Ureter (tissue), 1 donor: ENCODE measurements at regions not wholly inside any gene's neighbourhood (a gene's known extent, or its start where the extent isn't known, plus 50 kb on each side); places are given as distances from the start of the nearest gene placed in this dataset.

Experiments
- DNase-seq: peaks from one replicate; pipeline ENCODE4 v3.0.0-alpha.2; 2020; ENCODE audit warnings: low spot score
- donor health status: DM: yes; HTN: yes; CAD: no.

DNA sequence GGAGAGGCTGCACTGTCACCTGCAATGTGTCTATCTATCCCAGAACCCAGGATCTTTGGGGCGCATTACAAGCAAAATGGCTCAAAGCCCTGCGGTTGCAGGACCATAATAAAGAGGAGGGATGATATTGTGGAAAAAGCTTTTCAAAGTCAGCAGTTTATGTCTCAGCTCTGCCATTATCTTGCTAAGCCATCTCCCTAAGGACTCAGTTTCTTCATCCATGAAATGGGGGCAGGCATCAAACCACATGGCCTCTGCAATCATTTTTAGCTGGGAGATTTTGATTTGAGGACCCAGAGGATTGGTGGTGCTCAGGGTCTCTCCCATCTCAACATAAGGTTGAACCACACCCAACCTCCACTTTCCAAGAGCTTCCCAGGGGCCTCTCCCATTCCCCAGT lies 513.8 kb downstream of the MIAT start:
- no peak for DNase-seq

GRCh38 chr22:27173530-27173929 lies 516.1 kb downstream of the MIAT start:
- DNase-seq: no peak

- DNase-seq: no peak
Observed at GRCh38 chr22:27175021-27175838, 517.8 kb downstream of the MIAT start.

- DNase-seq: no peak
Observed at GRCh38 chr22:27175974-27176373, 518.6 kb downstream of the MIAT start.

- DNase-seq: no peak
Observed at GRCh38 chr22:27179161-27179560, 521.8 kb downstream of the MIAT start.

- DNase-seq: no peak
Observed at GRCh38 chr22:27181537-27181936, 524.1 kb downstream of the MIAT start.

DNA sequence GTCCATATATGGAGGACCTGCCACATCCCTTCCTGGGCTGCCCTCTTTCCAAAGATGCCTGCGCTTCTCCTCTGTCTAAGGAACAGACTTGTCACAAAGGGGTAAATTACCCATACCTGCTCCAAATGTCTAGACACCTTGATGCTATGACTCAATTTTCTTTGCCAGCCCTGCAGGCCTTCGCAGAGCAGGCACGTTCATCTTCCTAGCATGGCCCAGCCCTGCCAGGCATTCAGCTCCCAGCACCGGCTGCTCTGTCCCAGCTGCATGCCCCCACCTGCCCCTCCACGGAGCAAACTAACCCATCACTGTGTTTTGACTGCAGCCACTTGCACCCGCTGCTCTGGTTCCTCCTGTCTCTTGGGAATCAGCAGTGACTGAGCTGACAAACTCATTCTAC lies 526.1 kb downstream of the MIAT start:
- no peak for DNase-seq

- DNase-seq: no peak
Observed at GRCh38 chr22:27185099-27185709, 527.8 kb downstream of the MIAT start.

DNA sequence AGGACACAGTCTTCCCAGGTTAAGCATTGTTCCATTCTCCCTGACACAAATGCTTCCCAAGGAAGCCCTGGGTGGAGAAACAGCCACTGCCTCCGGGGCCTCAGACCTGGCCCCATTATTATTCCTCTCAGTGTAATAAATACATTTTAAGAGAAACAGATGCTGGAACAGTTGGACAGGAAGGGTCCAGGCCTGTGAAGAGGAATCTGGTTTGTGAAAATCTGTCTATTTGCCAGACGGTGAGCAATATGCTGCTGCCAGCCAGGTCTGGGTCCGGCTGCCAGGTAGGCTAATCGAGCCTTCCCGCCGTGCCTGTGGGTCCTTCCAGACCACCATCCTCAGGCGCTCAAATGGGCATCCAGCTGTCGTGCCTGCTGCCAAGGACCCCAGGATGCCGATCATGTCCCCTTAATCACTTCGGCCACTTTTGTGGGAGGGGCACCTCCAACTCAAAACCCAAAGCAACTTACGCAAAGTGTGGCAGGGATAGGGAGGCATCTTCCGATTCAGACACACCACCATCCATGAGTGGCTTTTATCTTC lies 528.4 kb downstream of the MIAT start:
- no peak for DNase-seq

GRCh38 chr22:27186643-27187042 lies 529.3 kb downstream of the MIAT start:
- no peak for DNase-seq

- DNase-seq: no peak
Observed at GRCh38 chr22:27192135-27192829, 534.9 kb downstream of the MIAT start.

DNA sequence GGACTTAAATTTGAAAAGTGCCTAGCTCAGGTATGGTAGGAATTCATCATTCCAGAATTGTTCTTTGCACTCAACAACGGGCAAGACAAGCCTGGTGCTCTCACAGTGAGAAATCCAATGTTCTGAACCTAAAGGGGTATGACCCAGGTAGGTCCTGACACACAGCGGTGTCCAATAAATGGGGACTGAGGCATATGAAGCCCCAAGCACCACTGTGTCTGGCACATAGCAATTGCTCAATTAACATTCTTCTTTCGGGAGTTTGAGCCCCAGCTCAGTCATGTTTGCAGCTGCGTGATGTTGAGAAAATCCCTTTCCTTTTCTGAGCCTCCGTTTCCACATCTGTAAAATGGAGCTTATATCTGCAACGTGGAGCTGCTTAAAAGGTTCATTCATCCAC lies 535.8 kb downstream of the MIAT start:
- no peak for DNase-seq

GRCh38 chr22:27193636-27194035 lies 536.2 kb downstream of the MIAT start:
- no peak for DNase-seq

GRCh38 chr22:27194096-27194748 lies 536.8 kb downstream of the MIAT start:
- no peak for DNase-seq

DNA sequence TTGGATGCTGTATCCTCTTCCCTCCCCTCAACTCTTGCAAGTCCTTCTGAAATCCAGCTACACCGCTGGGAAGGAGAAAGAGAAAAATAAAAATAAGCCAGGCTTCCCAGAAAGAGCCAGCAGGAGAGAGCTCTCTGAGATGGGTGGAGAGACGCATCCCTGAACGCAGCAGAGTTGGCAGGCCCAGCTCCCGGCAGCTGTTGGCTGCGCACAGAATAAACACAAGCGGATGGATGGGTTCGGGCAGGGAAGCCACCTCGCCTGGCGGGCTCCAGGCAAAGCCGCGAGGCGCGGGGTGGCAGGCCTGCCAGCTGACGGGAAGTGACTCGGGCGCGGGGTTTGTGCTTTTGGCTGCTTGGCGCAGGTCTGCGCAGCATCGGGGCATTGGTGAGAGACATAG lies 537.7 kb downstream of the MIAT start:
- DNase-seq: peak; percentile 53

DNA sequence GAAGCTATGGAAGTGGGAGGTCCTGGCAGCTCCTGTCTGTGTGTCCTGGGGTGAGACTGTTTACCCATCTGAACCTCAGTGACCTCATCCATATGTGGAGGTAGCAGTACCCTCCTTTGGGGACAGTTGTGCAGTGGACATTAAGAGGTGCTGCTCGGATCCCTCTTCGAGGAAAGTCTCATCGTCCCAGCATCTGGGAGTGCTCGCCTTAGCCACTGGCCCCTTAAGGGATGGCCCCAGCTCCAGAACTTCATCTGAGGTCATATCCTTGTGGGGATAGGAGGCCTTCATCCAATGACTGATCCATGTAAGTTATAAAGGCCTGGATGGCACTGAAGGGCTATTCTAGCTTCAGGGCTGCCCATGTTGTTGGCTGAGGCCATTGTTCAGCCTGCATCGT lies 538.1 kb downstream of the MIAT start:
- no peak for DNase-seq

- no peak for DNase-seq
Observed at GRCh38 chr22:27196606-27197005, 539.2 kb downstream of the MIAT start.

DNA sequence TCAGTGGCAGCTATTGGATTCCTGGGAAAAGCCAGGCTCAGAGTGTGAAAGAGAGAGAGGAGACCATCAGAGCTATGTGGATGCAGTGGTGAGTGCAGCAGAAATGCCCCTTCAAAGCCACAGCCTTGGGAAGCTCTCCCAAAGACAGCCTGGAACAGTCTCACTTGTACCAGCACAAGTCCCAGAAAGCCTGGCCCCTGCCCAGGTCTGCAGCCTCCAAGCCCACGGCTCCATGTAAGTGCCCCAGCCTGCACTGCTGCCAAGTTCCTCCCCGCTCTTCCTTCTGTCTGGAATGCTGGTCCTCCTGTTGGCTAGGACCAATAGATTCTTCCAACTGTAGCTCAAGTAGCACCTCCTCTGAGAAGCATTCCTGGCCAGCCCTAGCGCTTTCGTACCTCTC lies 539.7 kb downstream of the MIAT start:
- DNase-seq: no peak

DNA sequence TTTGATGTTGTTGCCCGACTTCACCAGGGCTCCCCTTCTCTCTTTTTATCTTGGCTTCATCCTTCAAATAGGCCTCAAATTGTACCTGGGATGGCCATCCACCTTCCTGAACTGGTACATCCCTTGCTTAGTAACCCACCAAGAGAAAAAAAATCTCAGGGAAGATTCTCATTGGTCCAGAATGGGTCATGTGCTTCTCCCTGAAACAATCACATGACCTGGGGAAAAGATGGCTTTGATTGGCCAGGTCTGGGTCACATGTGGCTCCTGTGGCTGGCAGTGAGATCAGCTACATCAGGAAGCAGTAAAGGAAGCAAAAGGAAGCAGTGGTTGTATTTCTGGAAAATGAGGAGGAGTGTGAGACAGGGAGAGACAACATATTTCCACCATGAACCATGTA lies 540.2 kb downstream of the MIAT start:
- DNase-seq: no peak

DNA sequence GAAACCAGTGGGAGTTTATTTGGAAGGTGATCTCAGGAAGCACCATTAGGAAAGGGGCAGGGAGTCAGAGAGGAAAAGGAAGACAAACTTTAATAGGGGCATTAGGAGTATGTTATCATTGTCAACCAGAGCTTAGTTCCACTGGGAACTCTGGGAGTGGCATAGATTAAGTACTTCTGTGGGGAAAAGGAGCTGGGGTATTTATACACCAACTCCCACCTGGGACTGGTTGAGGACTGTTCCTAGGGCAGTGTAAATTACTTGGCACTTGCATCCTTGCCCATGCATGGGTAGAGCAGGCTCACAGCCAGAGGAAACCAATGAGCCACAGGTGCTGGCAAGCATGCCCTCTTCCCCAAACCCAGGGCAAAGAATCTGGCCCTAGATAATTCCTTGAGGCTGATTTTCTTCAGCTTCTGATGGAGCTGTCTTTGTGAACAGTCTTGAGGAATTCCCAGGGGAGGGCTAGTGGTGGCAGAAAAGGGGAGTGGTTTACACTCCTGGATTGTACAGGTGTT lies 541.2 kb downstream of the MIAT start:
- no peak for DNase-seq

GRCh38 chr22:27199354-27199753 lies 542.0 kb downstream of the MIAT start:
- no peak for DNase-seq

DNA sequence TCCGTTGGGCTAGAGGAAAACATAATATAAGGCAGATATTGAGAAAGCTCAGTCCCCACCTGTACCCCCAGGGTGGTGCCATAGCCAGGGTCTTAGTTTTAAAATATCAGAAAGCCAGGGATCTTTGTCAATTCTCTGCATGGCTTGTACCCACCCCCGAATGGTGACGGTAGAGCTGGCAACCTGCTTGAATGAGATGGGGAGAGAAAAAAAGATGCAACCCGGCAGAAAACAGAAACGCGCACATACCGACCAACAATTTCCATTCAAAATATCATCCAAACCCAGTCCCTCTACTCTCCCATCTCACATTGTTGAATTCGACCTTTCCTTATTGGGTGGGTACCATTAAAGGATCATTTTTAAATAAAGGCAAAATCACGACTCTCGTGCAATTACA lies 543.9 kb downstream of the MIAT start:
- DNase-seq: no peak
